Loucy (cell line): ENCODE measurements at regions not wholly inside any gene's neighbourhood (a gene's known extent, or its start where the extent isn't known, plus 50 kb on each side); places are given as distances from the start of the nearest gene placed in this dataset.

Experiments
- H2AFZ ChIP-seq: fragments of 200-600 bp; sonication (generic); 2 replicates; pipeline ENCODE4 v1.6.0; 2016; ENCODE audit warnings: antibody characterized with exemption, mild to moderate bottlenecking, low read length, moderate library complexity
- H3F3A ChIP-seq: fragments of 200-600 bp; 2 replicates; pipeline ENCODE4 v1.6.0; 2016; ENCODE audit warnings: antibody characterized with exemption, low read depth, mild to moderate bottlenecking
- H3K27me3 ChIP-seq: fragments of 200-600 bp; sonication (generic); 2 replicates; pipeline ENCODE4 v1.6.1; 2014; ENCODE audit warnings: low read length, mild to moderate bottlenecking; ENCODE audit not compliant: insufficient read depth, poor library complexity, severe bottlenecking
- H3K36me3 ChIP-seq: fragments of 200-600 bp; sonication (generic); 2 replicates; pipeline ENCODE4 v1.6.1; 2016; ENCODE audit warnings: low read length; ENCODE audit not compliant: insufficient read depth
- H3K4me1 ChIP-seq: fragments of 200-600 bp; sonication (generic); 2 replicates; pipeline ENCODE4 v1.5.1; 2014; ENCODE audit warnings: low read length, mild to moderate bottlenecking; ENCODE audit not compliant: insufficient read depth, poor library complexity, severe bottlenecking
- H3K4me2 ChIP-seq: fragments of 200-600 bp; sonication (generic); 2 replicates; pipeline ENCODE4 v1.6.0; 2014; ENCODE audit warnings: antibody characterized with exemption, low read length, low read depth, mild to moderate bottlenecking; ENCODE audit not compliant: poor library complexity, severe bottlenecking
- H3K4me3 ChIP-seq: fragments of 200-600 bp; sonication (generic); 2 replicates; pipeline ENCODE4 v1.5.1; 2014; ENCODE audit warnings: low read length, mild to moderate bottlenecking, mixed read lengths; ENCODE audit not compliant: poor library complexity, severe bottlenecking
- H3K79me2 ChIP-seq: fragments of 200-600 bp; sonication (generic); 2 replicates; pipeline ENCODE4 v1.6.1; 2014; ENCODE audit warnings: low read length; ENCODE audit not compliant: insufficient read depth
- H3K9ac ChIP-seq: fragments of 200-600 bp; sonication (generic); 2 replicates; pipeline ENCODE4 v1.6.0; 2014; ENCODE audit warnings: mild to moderate bottlenecking, low read depth, low read length, moderate library complexity; ENCODE audit not compliant: poor library complexity, severe bottlenecking
- H3K9me2 ChIP-seq: fragments of 200-600 bp; sonication (generic); replicated peaks from 2 replicates; pipeline ENCODE4 v1.6.1; 2016; ENCODE audit warnings: low read depth, low read length, mixed read lengths
- H3K9me3 ChIP-seq: fragments of 200-600 bp; sonication (generic); 2 replicates; pipeline ENCODE4 v1.6.1; 2014; ENCODE audit warnings: mild to moderate bottlenecking, antibody characterized with exemption, low read length, low read depth; ENCODE audit not compliant: insufficient read depth
- H4K20me1 ChIP-seq: fragments of 200-600 bp; sonication (generic); 2 replicates; pipeline ENCODE4 v1.6.0; 2014; ENCODE audit warnings: antibody characterized with exemption, low read length, mild to moderate bottlenecking; ENCODE audit not compliant: insufficient read depth, poor library complexity, severe bottlenecking
- CTCF ChIP-seq: fragments of 200-600 bp; sonication (generic); conservative IDR thresholded peaks from 2 replicates; pipeline ENCODE4 v1.5.1; 2014; ENCODE audit warnings: mild to moderate bottlenecking, antibody characterized with exemption, low read length
- EZH2phosphoT487 ChIP-seq: fragments of 200-600 bp; IDR thresholded peaks from 2 replicates; pipeline ENCODE4 v1.6.1; 2018; ENCODE audit warnings: antibody characterized with exemption, mild to moderate bottlenecking, moderate library complexity, borderline replicate concordance

GRCh38 chr10:94085766-94086437 lies 92.2 kb downstream of the PLCE1 start:
- Histone ChIP-seq H3K27me3 (no peaks in the 10 kb centered on the region), H2AFZ (no peak overlapping the region), H3K9me2 (no peaks in the 10 kb centered on the region), H3K36me3 (no peaks in the 10 kb centered on the region), H3K4me3 (no peak overlapping the region), H3K9ac (no peak overlapping the region), H3K4me2 (no peak overlapping the region), H3F3A (no peaks in the 10 kb centered on the region), H3K4me1 (no peaks in the 10 kb centered on the region), H3K79me2 (no peaks in the 10 kb centered on the region), H4K20me1 (no peaks in the 10 kb centered on the region), H3K9me3 (no peaks in the 10 kb centered on the region; the same call in 1 of the 2 replicates)
- TF ChIP-seq CTCF (no peak), EZH2phosphoT487 (no peak)

GRCh38 chr10:94088926-94089381 lies 95.2 kb downstream of the PLCE1 start:
- no peaks in the 10 kb centered on the region for H3K36me3 ChIP-seq
- H3K9me2 ChIP-seq = no peaks in the 10 kb centered on the region
- no peaks in the 10 kb centered on the region for H4K20me1 ChIP-seq
- no peak overlapping the region for H3K4me2 ChIP-seq
- no peaks in the 10 kb centered on the region for H3K27me3 ChIP-seq
- TF ChIP-seq CTCF (no peak), EZH2phosphoT487 (no peak)
- no peaks in the 10 kb centered on the region for H3K79me2 ChIP-seq
- H2AFZ ChIP-seq = no peak overlapping the region
- no peaks in the 10 kb centered on the region for H3F3A ChIP-seq
- no peaks in the 10 kb centered on the region for H3K4me1 ChIP-seq
- no peak overlapping the region for H3K4me3 ChIP-seq
- no peak overlapping the region for H3K9ac ChIP-seq
- no peaks in the 10 kb centered on the region for H3K9me3 ChIP-seq

GRCh38 chr10:94091649-94092048 lies 97.9 kb downstream of the PLCE1 start:
- no peak for TF ChIP-seq CTCF
- TF ChIP-seq EZH2phosphoT487 = no peak
- Histone ChIP-seq H3K9me2 (no peaks in the 10 kb centered on the region), H3F3A (no peaks in the 10 kb centered on the region), H3K9ac (no peak overlapping the region), H3K27me3 (no peaks in the 10 kb centered on the region), H3K9me3 (no peaks in the 10 kb centered on the region), H3K36me3 (no peaks in the 10 kb centered on the region), H3K4me2 (no peak overlapping the region), H3K79me2 (no peaks in the 10 kb centered on the region), H3K4me3 (no peak overlapping the region), H4K20me1 (no peaks in the 10 kb centered on the region), H2AFZ (no peak overlapping the region), H3K4me1 (no peaks in the 10 kb centered on the region)
